CD14-positive monocyte (primary cell): ENCODE measurements at regions not wholly inside any gene's neighbourhood (a gene's known extent, or its start where the extent isn't known, plus 50 kb on each side); places are given as distances from the start of the nearest gene placed in this dataset.
A peak's percentile ranks its signal among the peaks of the same experiment; 100 is the strongest.

Experiments used
- DNase-seq, 3 donors: peaks; one replicate each; pipeline ENCODE4 v3.0.0-alpha.2; 2011 to 2022
- H2AFZ ChIP-seq: 2 replicates; pipeline ENCODE4 v1.6.0; 2012; ENCODE audit warnings: mild to moderate bottlenecking, low read depth, low read length, inconsistent platforms; ENCODE audit not compliant: insufficient read depth, poor library complexity, severe bottlenecking
- H3K27ac ChIP-seq, 2 donors: 1 replicate in 1 of 2; 2 replicates in 1 of 2; pipeline ENCODE4 v1.5.1; 2012 to 2013; ENCODE audit warnings: low read length in 2 of 2, control low read depth in 1 of 2, inconsistent platforms in 1 of 2, low read depth in 1 of 2, mild to moderate bottlenecking in 1 of 2
- H3K27me3 ChIP-seq, 2 donors: one replicate each; pipeline versions ENCODE4 v1.6.0 to v1.6.1; 2011 to 2013; ENCODE audit warnings: low read length in 2 of 2; ENCODE audit not compliant: control insufficient read depth in 2 of 2, insufficient read depth in 2 of 2
- H3K36me3 ChIP-seq, 2 donors: replicated peaks in 1 of 2; 1 replicate in 1 of 2; 2 replicates in 1 of 2; pipeline versions ENCODE4 v1.5.1 to v1.6.1; 2012 to 2013; ENCODE audit warnings: low read length in 2 of 2, control low read depth in 1 of 2, inconsistent platforms in 1 of 2, mild to moderate bottlenecking in 1 of 2; ENCODE audit not compliant: insufficient read depth in 2 of 2, control insufficient read depth in 1 of 2
- H3K4me1 ChIP-seq, 2 donors: 1 replicate in 1 of 2; 2 replicates in 1 of 2; pipeline versions ENCODE4 v1.5.1 to v1.6.1; 2012 to 2013; ENCODE audit warnings: low read length in 2 of 2, control low read depth in 1 of 2, inconsistent platforms in 1 of 2, mild to moderate bottlenecking in 1 of 2, moderate library complexity in 1 of 2; ENCODE audit not compliant: insufficient read depth in 2 of 2, control insufficient read depth in 1 of 2
- H3K4me2 ChIP-seq: replicated peaks from 2 replicates; pipeline ENCODE3; 2012; ENCODE audit warnings: low read length, moderate library complexity, mild to moderate bottlenecking; ENCODE audit not compliant: poor library complexity, severe bottlenecking; ENCODE audit errors: extremely low read depth
- H3K4me3 ChIP-seq, 3 experiments: fragments of 200-600 bp in 1 of 3; sonication (generic) in 1 of 3; replicated peaks in 1 of 3; 1 replicate in 2 of 3; 2 replicates in 1 of 3; pipeline ENCODE4 v1.5.1; 2011 to 2013; ENCODE audit warnings: low read length in 3 of 3, mild to moderate bottlenecking in 3 of 3, control low read depth in 2 of 3, low read depth in 2 of 3, inconsistent platforms in 1 of 3, moderate library complexity in 1 of 3
- H3K79me2 ChIP-seq: 2 replicates; pipeline ENCODE4 v1.6.0; 2012; ENCODE audit warnings: mild to moderate bottlenecking, control low read depth, inconsistent platforms, low read length, moderate library complexity; ENCODE audit not compliant: insufficient read depth
- H3K9ac ChIP-seq: 2 replicates; pipeline ENCODE4 v1.6.0; 2017; ENCODE audit warnings: low read length, mild to moderate bottlenecking; ENCODE audit not compliant: insufficient read depth, poor library complexity, severe bottlenecking
- H3K9me3 ChIP-seq, 2 donors: replicated peaks in 1 of 2; 1 replicate in 1 of 2; 2 replicates in 1 of 2; pipeline versions ENCODE4 v1.5.1 to v1.6.1; 2012 to 2013; ENCODE audit warnings: low read length in 2 of 2, control low read depth in 1 of 2; ENCODE audit not compliant: control insufficient read depth in 1 of 2, insufficient read depth in 1 of 2
- H4K20me1 ChIP-seq: 2 replicates; pipeline ENCODE4 v1.6.0; 2012; ENCODE audit warnings: mild to moderate bottlenecking, low read length, control low read depth, moderate library complexity; ENCODE audit not compliant: insufficient read depth
- H3K27ac Mint-ChIP-seq, 7 donors: one replicate each; pipeline ENCODE4 v1.8.0; 2020; ENCODE audit warnings: mild to moderate bottlenecking in 7 of 7, mixed read lengths in 7 of 7, moderate library complexity in 6 of 7, inconsistent platforms in 2 of 7
- H3K27me3 Mint-ChIP-seq, 3 donors: one replicate each; pipeline ENCODE4 v1.8.0; 2021 to 2022; ENCODE audit warnings: low read depth in 3 of 3, mild to moderate bottlenecking in 3 of 3, mixed read lengths in 3 of 3, moderate library complexity in 3 of 3, inconsistent platforms in 1 of 3
- H3K36me3 Mint-ChIP-seq, 2 donors: one replicate each; pipeline ENCODE4 v1.8.0; 2020; ENCODE audit warnings: mixed read lengths in 2 of 2, inconsistent platforms in 1 of 2, mild to moderate bottlenecking in 1 of 2
- H3K4me1 Mint-ChIP-seq: one replicate; pipeline ENCODE4 v1.8.0; 2020; ENCODE audit warnings: mild to moderate bottlenecking, mixed read lengths
- H3K4me3 Mint-ChIP-seq, 2 donors: one replicate each; pipeline ENCODE4 v1.8.0; 2020; ENCODE audit warnings: mild to moderate bottlenecking in 2 of 2, mixed read lengths in 2 of 2, moderate library complexity in 1 of 2
- H3K9me3 Mint-ChIP-seq, 7 donors: one replicate each; pipeline ENCODE4 v1.8.0; 2020 to 2022; ENCODE audit warnings: mixed read lengths in 7 of 7, mild to moderate bottlenecking in 6 of 7, moderate library complexity in 6 of 7, inconsistent platforms in 2 of 7
- CTCF ChIP-seq: fragments of 200-600 bp; IDR thresholded peaks from one replicate; pipeline ENCODE4 v1.8.0; 2022; ENCODE audit warnings: antibody characterized with exemption, mild to moderate bottlenecking
- WGBS: methylation state at CpG from one replicate; pipeline ENCODE4 v1.1.5; 2013; ENCODE audit warnings: missing lambda C conversion rate; ENCODE audit not compliant: insufficient coverage; 5-methylcytosine and 5-hydroxymethylcytosine counted together
- intact Hi-C, 2 donors: fragments of 100-400 bp; cut with micrococcal nuclease; formaldehyde crosslinking; loops; one replicate each; pipeline versions ENCODE4 v1.15.0 to v1.15.1; 2023

- H3K27ac ChIP-seq: peak overlapping the region in 1 of 2 donors; percentile 83
- peaks cover 31 to 36% of the 10 kb centered on the region in 2 donors for H3K4me1 ChIP-seq
- H3K4me2 ChIP-seq: no peak overlapping the region
- Mint-ChIP-seq H3K27me3 (peaks cover 0 to 2% (median 0%) of the 10 kb centered on the region in 3 donors), H3K9me3 (peaks cover 0 to 5% (median 2%) of the 10 kb centered on the region in 7 donors), H3K36me3 (no peaks in the 10 kb centered on the region), H3K27ac (peak overlapping the region in 1 of 7 donors; percentile 92), H3K4me1 (peaks cover 44% of the 10 kb centered on the region), H3K4me3 (no peak overlapping the region)
- intact Hi-C loops: no loop called here
- H3K79me2 ChIP-seq: no peaks in the 10 kb centered on the region
- no peaks in the 10 kb centered on the region for H4K20me1 ChIP-seq
- no peaks in the 10 kb centered on the region for H3K36me3 ChIP-seq
- no peaks in the 10 kb centered on the region for H3K9me3 ChIP-seq
- no peak overlapping the region for H2AFZ ChIP-seq
- TF ChIP-seq CTCF: no peak
- WGBS: 51% methylated on average over 4 of the region's 10 CpGs
- no peak overlapping the region for H3K9ac ChIP-seq
- DNase-seq: no peak
- no peaks in the 10 kb centered on the region for H3K27me3 ChIP-seq
- no peak overlapping the region for H3K4me3 ChIP-seq
Measured at GRCh38 chr6:14381829-14382677, 264.5 kb downstream of the CD83 start.

- Histone ChIP-seq H3K27me3 (no peaks in the 10 kb centered on the region), H3K79me2 (no peaks in the 10 kb centered on the region), H3K4me2 (peak overlapping the region; percentile 21), H4K20me1 (no peaks in the 10 kb centered on the region), H3K27ac (peak overlapping the region in 1 of 2 donors; percentile 83), H3K4me1 (peaks cover 31 to 36% of the 10 kb centered on the region in 2 donors), H2AFZ (peak overlapping the region; percentile 15), H3K9ac (no peak overlapping the region), H3K9me3 (no peaks in the 10 kb centered on the region), H3K4me3 (no peak overlapping the region), H3K36me3 (no peaks in the 10 kb centered on the region)
- no peaks in the 10 kb centered on the region for H3K36me3 Mint-ChIP-seq
- peak overlapping the region in 6 of 7 donors; percentile 78 to 92 (median 86) for H3K27ac Mint-ChIP-seq
- TF ChIP-seq CTCF: no peak
- peaks cover 0 to 2% (median 0%) of the 10 kb centered on the region in 3 donors for H3K27me3 Mint-ChIP-seq
- WGBS: 0% methylated on average over 1 of the region's 3 CpGs
- no peak overlapping the region for H3K4me3 Mint-ChIP-seq
- peaks cover 44% of the 10 kb centered on the region for H3K4me1 Mint-ChIP-seq
- intact Hi-C loops: no loop called here
- H3K9me3 Mint-ChIP-seq: peaks cover 0 to 4% (median 2%) of the 10 kb centered on the region in 7 donors
- no peak for DNase-seq
Measured at GRCh38 chr6:14382678-14383236, 265.2 kb downstream of the CD83 start.
